Sigmoid colon (tissue), 6 donors: ENCODE measurements at regions not wholly inside any gene's neighbourhood (a gene's known extent, or its start where the extent isn't known, plus 50 kb on each side); places are given as distances from the start of the nearest gene placed in this dataset.

Experiments
- DNase-seq: peaks from one replicate; pipeline ENCODE4 v3.0.0-alpha.2; 2019
- H3K27ac ChIP-seq, 4 donors: fragments of 200-600 bp; sonication (generic); one replicate each; pipeline ENCODE4 v1.5.1; 2016 to 2019; ENCODE audit warnings: mild to moderate bottlenecking in 1 of 4
- H3K27me3 ChIP-seq, 3 donors: fragments of 200-600 bp; sonication (generic); one replicate each; pipeline ENCODE4 v1.5.1; 2019; ENCODE audit warnings: mild to moderate bottlenecking in 1 of 3
- H3K36me3 ChIP-seq, 4 donors: fragments of 200-600 bp; sonication (generic); one replicate each; pipeline ENCODE4 v1.5.1; 2016 to 2019
- H3K4me1 ChIP-seq, 4 donors: fragments of 200-600 bp; sonication (generic); one replicate each; pipeline ENCODE4 v1.5.1; 2017 to 2019
- H3K4me3 ChIP-seq, 4 donors: fragments of 200-600 bp; sonication (generic); one replicate each; pipeline ENCODE4 v1.5.1; 2017 to 2019; ENCODE audit warnings: mild to moderate bottlenecking in 2 of 4, moderate library complexity in 1 of 4
- H3K9me3 ChIP-seq, 4 donors: fragments of 200-600 bp in 3 of 4; sonication (generic) in 3 of 4; one replicate each; pipeline versions ENCODE4 v1.5.1 to v1.6.1; 2013 to 2019
- EP300 ChIP-seq, 4 donors: sonication (generic); formaldehyde crosslinking; IDR thresholded peaks; one replicate each; pipeline ENCODE4 v1.6.1; 2017; ENCODE audit warnings: antibody characterized with exemption in 4 of 4
- POLR2A ChIP-seq, 2 donors: fragments of 450-650 bp; IDR thresholded peaks; one replicate each; pipeline ENCODE4 v1.6.1; 2016; ENCODE audit warnings: antibody characterized with exemption in 2 of 2, mild to moderate bottlenecking in 2 of 2, moderate library complexity in 2 of 2
- POLR2AphosphoS5 ChIP-seq, 4 donors: sonication (generic); formaldehyde crosslinking; IDR thresholded peaks; one replicate each; pipeline ENCODE4 v1.6.1; 2017; ENCODE audit warnings: antibody characterized with exemption in 4 of 4
- WGBS, 2 donors: extraction: QIAGEN DNeasy Blood & Tissue Kit; methylation state at CpG; one replicate each; pipeline ENCODE4 v1.1.7; 2013; 5-methylcytosine and 5-hydroxymethylcytosine counted together
- intact Hi-C: fragments of 100-400 bp; cut with DNase I; formaldehyde crosslinking; loops from one replicate; pipeline ENCODE4 v1.15.1; 2023
- TF ChIP-seq, protein P1 (sequence below), 4 experiments: fragments of 450-650 bp in 3 of 4; fragments of 200-600 bp in 1 of 4; IDR thresholded peaks; one replicate each; pipeline ENCODE4 v1.5.1; 2016 to 2019; ENCODE audit warnings: antibody characterized with exemption in 4 of 4, mild to moderate bottlenecking in 3 of 4, moderate library complexity in 2 of 4
- donor health status: healthy with polysubstance abuse.
- donor health status: healthy.

DNA sequence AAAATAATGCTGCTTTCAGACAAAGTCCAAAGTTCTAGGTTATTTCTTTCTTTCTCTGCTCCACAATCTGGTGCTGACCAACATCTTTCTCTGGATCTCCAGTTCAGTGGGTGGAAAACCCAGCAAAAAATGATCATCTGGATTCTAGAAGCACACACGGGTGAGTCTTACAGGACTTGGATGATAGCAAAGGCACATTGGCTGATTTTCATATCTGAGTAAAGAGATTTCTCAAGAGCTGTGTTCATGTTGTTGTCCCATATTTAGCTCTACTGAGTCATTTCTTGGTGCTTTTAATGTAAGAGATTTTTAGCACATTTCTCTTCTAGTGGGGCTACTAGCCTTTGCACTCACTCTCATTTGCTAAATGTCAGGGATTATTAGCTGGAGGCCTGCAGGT lies 336.7 kb downstream of the GALC start:
- TF ChIP-seq POLR2A (IDR thresholded peaks at IDR 0.05) (no peak), POLR2AphosphoS5 (IDR thresholded peaks at IDR 0.05) (no peak), EP300 (IDR thresholded peaks at IDR 0.05) (no peak)
- TF ChIP-seq, protein P1, sequence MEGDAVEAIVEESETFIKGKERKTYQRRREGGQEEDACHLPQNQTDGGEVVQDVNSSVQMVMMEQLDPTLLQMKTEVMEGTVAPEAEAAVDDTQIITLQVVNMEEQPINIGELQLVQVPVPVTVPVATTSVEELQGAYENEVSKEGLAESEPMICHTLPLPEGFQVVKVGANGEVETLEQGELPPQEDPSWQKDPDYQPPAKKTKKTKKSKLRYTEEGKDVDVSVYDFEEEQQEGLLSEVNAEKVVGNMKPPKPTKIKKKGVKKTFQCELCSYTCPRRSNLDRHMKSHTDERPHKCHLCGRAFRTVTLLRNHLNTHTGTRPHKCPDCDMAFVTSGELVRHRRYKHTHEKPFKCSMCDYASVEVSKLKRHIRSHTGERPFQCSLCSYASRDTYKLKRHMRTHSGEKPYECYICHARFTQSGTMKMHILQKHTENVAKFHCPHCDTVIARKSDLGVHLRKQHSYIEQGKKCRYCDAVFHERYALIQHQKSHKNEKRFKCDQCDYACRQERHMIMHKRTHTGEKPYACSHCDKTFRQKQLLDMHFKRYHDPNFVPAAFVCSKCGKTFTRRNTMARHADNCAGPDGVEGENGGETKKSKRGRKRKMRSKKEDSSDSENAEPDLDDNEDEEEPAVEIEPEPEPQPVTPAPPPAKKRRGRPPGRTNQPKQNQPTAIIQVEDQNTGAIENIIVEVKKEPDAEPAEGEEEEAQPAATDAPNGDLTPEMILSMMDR (IDR thresholded peaks at IDR 0.05): no peak
- no peak for DNase-seq
- Histone ChIP-seq H3K36me3 (no peaks in the 10 kb centered on the region), H3K9me3 (peaks cover 0 to 2% (median 0%) of the 10 kb centered on the region in 4 donors), H3K4me3 (no peak overlapping the region), H3K27ac (no peak overlapping the region), H3K4me1 (no peaks in the 10 kb centered on the region), H3K27me3 (no peaks in the 10 kb centered on the region)
- intact Hi-C loops: no loop called here
- 80 to 85% methylated on average over 1 of the region's 1 CpG for WGBS, 2 donors

GRCh38 chr14:87652278-87652677 lies 340.7 kb downstream of the GALC start:
- no peaks in the 10 kb centered on the region for H3K36me3 ChIP-seq
- 61 to 77% methylated on average over 2 of the region's 2 CpGs for WGBS, 2 donors
- no peak for DNase-seq
- no peaks in the 10 kb centered on the region for H3K4me1 ChIP-seq
- no peak overlapping the region for H3K4me3 ChIP-seq
- peaks cover 0 to 8% (median 5%) of the 10 kb centered on the region in 4 donors for H3K9me3 ChIP-seq
- H3K27ac ChIP-seq: no peak overlapping the region
- TF ChIP-seq POLR2A (IDR thresholded peaks at IDR 0.05) (no peak), POLR2AphosphoS5 (IDR thresholded peaks at IDR 0.05) (no peak), EP300 (IDR thresholded peaks at IDR 0.05) (no peak)
- TF ChIP-seq, protein P1 (IDR thresholded peaks at IDR 0.05): no peak
- H3K27me3 ChIP-seq: no peaks in the 10 kb centered on the region
- intact Hi-C loops: no loop called here

- DNase-seq: no peak
- Histone ChIP-seq H3K36me3 (no peaks in the 10 kb centered on the region), H3K4me1 (peaks cover 0 to 18% (median 5%) of the 10 kb centered on the region in 4 donors), H3K27ac (no peak overlapping the region), H3K9me3 (peaks cover 0 to 6% (median 4%) of the 10 kb centered on the region in 4 donors), H3K4me3 (no peak overlapping the region), H3K27me3 (no peaks in the 10 kb centered on the region)
- TF ChIP-seq, protein P1 (IDR thresholded peaks at IDR 0.05): no peak
- no peak for TF ChIP-seq EP300 (IDR thresholded peaks at IDR 0.05)
- TF ChIP-seq POLR2AphosphoS5 (IDR thresholded peaks at IDR 0.05): no peak
- no peak for TF ChIP-seq POLR2A (IDR thresholded peaks at IDR 0.05)
- WGBS, 2 donors: 91 to 94% methylated on average over 3 of the region's 3 CpGs
- intact Hi-C loops: no loop called here
Measured at GRCh38 chr14:87644689-87645088, 348.3 kb downstream of the GALC start.

DNA sequence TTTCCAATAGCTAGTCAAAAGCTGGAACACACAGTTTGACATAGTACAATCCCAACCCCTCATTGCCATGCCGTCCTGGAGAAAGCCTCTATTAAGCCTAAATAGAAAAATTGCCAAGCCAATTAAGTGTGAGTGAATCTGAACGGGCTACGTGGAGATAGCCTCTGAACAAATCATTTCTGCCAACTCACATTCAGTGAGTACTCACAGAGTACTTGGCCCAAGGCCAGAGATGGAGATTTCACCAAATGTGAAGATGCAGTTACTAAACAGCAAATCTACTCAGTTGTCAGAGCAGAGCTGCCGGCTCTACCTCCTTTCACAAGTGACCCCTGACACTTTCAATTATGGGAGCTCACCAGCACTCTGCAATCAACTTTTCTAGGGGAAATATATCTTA lies 350.0 kb downstream of the GALC start:
- Histone ChIP-seq H3K4me1 (peaks cover 0 to 18% (median 5%) of the 10 kb centered on the region in 4 donors), H3K36me3 (no peaks in the 10 kb centered on the region), H3K4me3 (no peak overlapping the region), H3K27me3 (no peaks in the 10 kb centered on the region), H3K27ac (no peak overlapping the region), H3K9me3 (no peaks in the 10 kb centered on the region)
- no peak for TF ChIP-seq EP300 (IDR thresholded peaks at IDR 0.05)
- no peak for TF ChIP-seq POLR2A (IDR thresholded peaks at IDR 0.05)
- peak in 1 of 4 donors; percentile 10 for TF ChIP-seq POLR2AphosphoS5 (IDR thresholded peaks at IDR 0.05)
- intact Hi-C loops: no loop called here
- 59 to 67% methylated on average over 4 of the region's 4 CpGs for WGBS, 2 donors
- DNase-seq: peak; percentile 68

DNA sequence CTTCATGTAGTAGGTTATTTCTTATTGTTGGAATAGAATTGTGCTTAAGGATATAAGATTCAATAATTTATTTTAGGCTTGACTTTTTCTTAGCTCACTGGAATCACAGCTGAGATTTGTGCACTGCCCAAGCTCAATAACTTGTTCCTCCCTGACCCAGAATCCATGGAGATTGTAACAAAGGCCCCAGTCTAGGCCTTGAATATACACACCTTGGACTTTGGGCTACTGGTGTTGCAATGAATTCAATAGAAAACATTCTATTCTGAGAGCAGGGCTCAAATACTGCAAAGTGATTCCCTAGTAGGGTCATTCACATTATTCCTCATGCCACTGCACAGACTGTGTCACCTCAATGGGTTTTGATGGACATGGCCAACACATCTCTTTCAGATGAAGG lies 352.4 kb downstream of the GALC start:
- no peak for TF ChIP-seq EP300 (IDR thresholded peaks at IDR 0.05)
- no peak for TF ChIP-seq POLR2AphosphoS5 (IDR thresholded peaks at IDR 0.05)
- TF ChIP-seq, protein P1 (IDR thresholded peaks at IDR 0.05): no peak
- TF ChIP-seq POLR2A (IDR thresholded peaks at IDR 0.05): no peak
- no peaks in the 10 kb centered on the region for H3K9me3 ChIP-seq
- H3K27me3 ChIP-seq: no peaks in the 10 kb centered on the region
- DNase-seq: no peak
- H3K36me3 ChIP-seq: no peaks in the 10 kb centered on the region
- H3K27ac ChIP-seq: no peak overlapping the region
- no peak overlapping the region for H3K4me3 ChIP-seq
- H3K4me1 ChIP-seq: peaks cover 0 to 18% (median 5%) of the 10 kb centered on the region in 4 donors
- intact Hi-C loops: no loop called here
